Myocyte (in vitro differentiated cells): ENCODE measurements at regions not wholly inside any gene's neighbourhood (a gene's known extent, or its start where the extent isn't known, plus 50 kb on each side); places are given as distances from the start of the nearest gene placed in this dataset.

Experiments
- DNase-seq: peaks from one replicate; pipeline ENCODE4 v3.0.0-alpha.2; 2012; ENCODE audit warnings: low read depth

GRCh38 chr3:148077318-148077923 lies 620.3 kb upstream of the AGTR1 start:
- peak; percentile 64 for DNase-seq

GRCh38 chr3:148077965-148078364 lies 619.7 kb upstream of the AGTR1 start:
- no peak for DNase-seq

- no peak for DNase-seq
Observed at GRCh38 chr3:148078658-148079057, 619.0 kb upstream of the AGTR1 start.

GRCh38 chr3:148079370-148079769 lies 618.3 kb upstream of the AGTR1 start:
- peak; percentile 55 for DNase-seq

- no peak for DNase-seq
Observed at GRCh38 chr3:148081926-148082325, 615.8 kb upstream of the AGTR1 start.

GRCh38 chr3:148082506-148083280 lies 615.0 kb upstream of the AGTR1 start:
- DNase-seq = no peak

- no peak for DNase-seq
Observed at GRCh38 chr3:148083526-148084182, 614.0 kb upstream of the AGTR1 start.

GRCh38 chr3:148084931-148085330 lies 612.8 kb upstream of the AGTR1 start:
- DNase-seq = no peak

GRCh38 chr3:148087601-148088371 lies 609.9 kb upstream of the AGTR1 start:
- no peak for DNase-seq

GRCh38 chr3:148089171-148089570 lies 608.5 kb upstream of the AGTR1 start:
- peak; percentile 62 for DNase-seq

- DNase-seq = no peak
Observed at GRCh38 chr3:148090156-148090555, 607.5 kb upstream of the AGTR1 start.

GRCh38 chr3:148092624-148093347 lies 604.9 kb upstream of the AGTR1 start:
- no peak for DNase-seq

- no peak for DNase-seq
Observed at GRCh38 chr3:148093753-148094152, 604.0 kb upstream of the AGTR1 start.

- no peak for DNase-seq
Observed at GRCh38 chr3:148095962-148096361, 601.7 kb upstream of the AGTR1 start.

- peak; percentile 24 for DNase-seq
Observed at GRCh38 chr3:148100476-148100875, 597.2 kb upstream of the AGTR1 start.

GRCh38 chr3:148101061-148101460 lies 596.6 kb upstream of the AGTR1 start:
- DNase-seq = peak; percentile 27

- no peak for DNase-seq
Observed at GRCh38 chr3:148102156-148102555, 595.5 kb upstream of the AGTR1 start.

- no peak for DNase-seq
Observed at GRCh38 chr3:148106062-148106461, 591.6 kb upstream of the AGTR1 start.

GRCh38 chr3:148126956-148127355 lies 570.7 kb upstream of the AGTR1 start:
- DNase-seq = no peak

- DNase-seq = no peak
Observed at GRCh38 chr3:148128136-148128535, 569.6 kb upstream of the AGTR1 start.
